ENCODE measurements at regions not wholly inside any gene's neighbourhood (a gene's known extent, or its start where the extent isn't known, plus 50 kb on each side); places are given as distances from the start of the nearest gene placed in this dataset.
A peak's percentile ranks its signal among the peaks of the same experiment; 100 is the strongest.

GRCh38 chr9:31774571-31774970 is 609.9 kb upstream of the ACO1 start:
- Histone ChIP-seq H3K36me3 (no peaks in the 10 kb centered on the region), H3K9me3 (peaks cover 0 to 10% (median 5%) of the 10 kb centered on the region in 4 donors), H3K27me3 (no peaks in the 10 kb centered on the region), H3K4me3 (no peak overlapping the region), H3K4me1 (peaks cover 0 to 15% (median 9%) of the 10 kb centered on the region in 4 donors), H3K27ac (no peak overlapping the region)
- TF ChIP-seq POLR2A (IDR thresholded peaks at IDR 0.05): no peak
- no peak for TF ChIP-seq EP300 (IDR thresholded peaks at IDR 0.05)
- no peak for TF ChIP-seq CTCF (IDR thresholded peaks at IDR 0.05)
- TF ChIP-seq POLR2AphosphoS5 (IDR thresholded peaks at IDR 0.05): no peak
- intact Hi-C loops (cut with DNase I): no loop called here
- WGBS, 2 donors: 83 to 93% methylated on average over 2 of the region's 2 CpGs
- DNase-seq: no peak

GRCh38 chr9:31776471-31776870 is 608.0 kb upstream of the ACO1 start:
- no peaks in the 10 kb centered on the region for H3K27me3 ChIP-seq

GRCh38 chr9:31783491-31783890 is 601.0 kb upstream of the ACO1 start:
- H3K36me3 ChIP-seq: no peaks in the 10 kb centered on the region
- no peak overlapping the region for H3K27ac ChIP-seq
- no peaks in the 10 kb centered on the region for H3K27me3 ChIP-seq
- TF ChIP-seq EP300 (IDR thresholded peaks at IDR 0.05): no peak
- TF ChIP-seq POLR2AphosphoS5 (IDR thresholded peaks at IDR 0.05): no peak
- no peak for TF ChIP-seq POLR2A (IDR thresholded peaks at IDR 0.05)
- TF ChIP-seq CTCF (IDR thresholded peaks at IDR 0.05): no peak
- no peak overlapping the region for H3K4me3 ChIP-seq
- no peaks in the 10 kb centered on the region for H3K4me1 ChIP-seq
- 47 to 53% methylated on average over 2 of the region's 2 CpGs for WGBS, 2 donors
- peaks cover 0 to 8% (median 3%) of the 10 kb centered on the region in 4 donors for H3K9me3 ChIP-seq
- no peak for DNase-seq
- intact Hi-C loops (cut with DNase I): no loop called here

More at GRCh38 chr9:31776471-31776870, 608.0 kb upstream of the ACO1 start:
- intact Hi-C loops (cut with DNase I): no loop called here
- H3K36me3 ChIP-seq: no peaks in the 10 kb centered on the region
- H3K27ac ChIP-seq: no peak overlapping the region
- no peak for TF ChIP-seq POLR2A (IDR thresholded peaks at IDR 0.05)
- TF ChIP-seq POLR2AphosphoS5 (IDR thresholded peaks at IDR 0.05): peak in 1 of 4 donors; percentile 57
- peaks cover 0 to 15% (median 5%) of the 10 kb centered on the region in 4 donors for H3K9me3 ChIP-seq
- WGBS, 2 donors: 41 to 54% methylated on average over 3 of the region's 3 CpGs
- H3K4me1 ChIP-seq: peaks cover 0 to 15% (median 9%) of the 10 kb centered on the region in 4 donors
- H3K4me3 ChIP-seq: no peak overlapping the region
- no peak for DNase-seq

GRCh38 chr9:31790720-31791119 is 593.7 kb upstream of the ACO1 start:
- H3K36me3 ChIP-seq: no peaks in the 10 kb centered on the region
- DNase-seq: no peak
- WGBS, 2 donors: 80 to 88% methylated on average over 8 of the region's 8 CpGs
- intact Hi-C loops (cut with DNase I): no loop called here
- H3K27me3 ChIP-seq: no peaks in the 10 kb centered on the region
- no peaks in the 10 kb centered on the region for H3K4me1 ChIP-seq
- no peak overlapping the region for H3K27ac ChIP-seq
- no peaks in the 10 kb centered on the region for H3K9me3 ChIP-seq
- H3K4me3 ChIP-seq: no peak overlapping the region
- TF ChIP-seq EP300 (IDR thresholded peaks at IDR 0.05) (no peak), POLR2AphosphoS5 (IDR thresholded peaks at IDR 0.05) (no peak), POLR2A (IDR thresholded peaks at IDR 0.05) (no peak), CTCF (IDR thresholded peaks at IDR 0.05) (no peak)

- Histone ChIP-seq H3K27ac (no peak overlapping the region), H3K4me1 (no peaks in the 10 kb centered on the region), H3K9me3 (no peaks in the 10 kb centered on the region), H3K4me3 (no peak overlapping the region), H3K27me3 (no peaks in the 10 kb centered on the region), H3K36me3 (no peaks in the 10 kb centered on the region)
- TF ChIP-seq CTCF (IDR thresholded peaks at IDR 0.05): peak in 2 of 4 experiments; percentile 24 to 45
- no peak for TF ChIP-seq POLR2A (IDR thresholded peaks at IDR 0.05)
- DNase-seq: no peak
- 39 to 64% methylated on average over 2 of the region's 2 CpGs for WGBS, 2 donors
- intact Hi-C loops (cut with DNase I): no loop called here
These were observed 584.4 kb upstream of the ACO1 start for GRCh38 chr9:31799953-31800609.

All from sigmoid colon (tissue), 6 donors.